Spinal cord (tissue), 9 donors: ENCODE measurements at regions not wholly inside any gene's neighbourhood (a gene's known extent, or its start where the extent isn't known, plus 50 kb on each side); places are given as distances from the start of the nearest gene placed in this dataset.
"Not testable (repeated sequence)": the region's sequence is repeated elsewhere in the genome, so short reads cannot be mapped to it uniquely, and the experiment has no call there.

Source experiments
- DNase-seq, 6 donors: peaks; one replicate each; pipeline versions ENCODE4 v3.0.0 to v3.0.0-alpha.2; 2013 to 2015; ENCODE audit warnings: low spot score in 6 of 6, low read depth in 4 of 6
- H3K27ac ChIP-seq: one replicate; pipeline ENCODE4 v1.5.1; 2013; ENCODE audit warnings: low read depth, low read length, control low read depth
- H3K27me3 ChIP-seq: one replicate; pipeline ENCODE4 v1.6.1; 2013; ENCODE audit warnings: low read length; ENCODE audit not compliant: control insufficient read depth, insufficient read depth
- H3K36me3 ChIP-seq: one replicate; pipeline ENCODE4 v1.6.1; 2013; ENCODE audit warnings: low read length; ENCODE audit not compliant: control insufficient read depth, insufficient read depth
- H3K4me1 ChIP-seq: one replicate; pipeline ENCODE4 v1.6.1; 2013; ENCODE audit warnings: low read length; ENCODE audit not compliant: control insufficient read depth, insufficient read depth
- H3K4me3 ChIP-seq: one replicate; pipeline ENCODE4 v1.5.1; 2013; ENCODE audit warnings: low read depth, low read length, control low read depth
- H3K9me3 ChIP-seq: one replicate; pipeline ENCODE4 v1.6.1; 2013; ENCODE audit warnings: low read length; ENCODE audit not compliant: control insufficient read depth, insufficient read depth
- WGBS: methylation state at CpG from one replicate; pipeline ENCODE4 v1.1.5; 2013; ENCODE audit warnings: missing lambda C conversion rate; ENCODE audit not compliant: insufficient coverage; 5-methylcytosine and 5-hydroxymethylcytosine counted together
- donor health status: healthy.

GRCh38 chr2:175259164-175259563 is 77.7 kb upstream of the ATP5MC3 start:
- Histone ChIP-seq H3K27ac (no peak overlapping the region), H3K4me1 (no peaks in the 10 kb centered on the region), H3K36me3 (no peaks in the 10 kb centered on the region), H3K4me3 (no peak overlapping the region), H3K9me3 (no peaks in the 10 kb centered on the region), H3K27me3 (no peaks in the 10 kb centered on the region)
- no CpG with 5 or more reads among the region's 1 CpG for WGBS
- DNase-seq, result no peak

- H3K4me1 ChIP-seq, result no peaks in the 10 kb centered on the region
Observed at GRCh38 chr2:175256806-175257585, 75.5 kb upstream of the ATP5MC3 start.

GRCh38 chr2:175256391-175256790 is 74.9 kb upstream of the ATP5MC3 start:
- not testable (repeated sequence) for H3K9me3 ChIP-seq, H3K4me3 ChIP-seq, H3K36me3 ChIP-seq, DNase-seq, H3K4me1 ChIP-seq, H3K27ac ChIP-seq, H3K27me3 ChIP-seq
- WGBS, result 89% methylated on average over 4 of the region's 4 CpGs

More at GRCh38 chr2:175256806-175257585, 75.5 kb upstream of the ATP5MC3 start:
- WGBS, result 92% methylated on average over 47 of the region's 69 CpGs
- no peak for DNase-seq
- Histone ChIP-seq H3K9me3 (no peaks in the 10 kb centered on the region), H3K27me3 (no peaks in the 10 kb centered on the region), H3K4me3 (no peak overlapping the region), H3K36me3 (no peaks in the 10 kb centered on the region), H3K27ac (no peak overlapping the region)

- peak in 1 of 6 donors; percentile 27 for DNase-seq
- no CpG with 5 or more reads among the region's 3 CpGs for WGBS
- Histone ChIP-seq H3K27ac (no peak overlapping the region), H3K9me3 (no peaks in the 10 kb centered on the region), H3K27me3 (peaks cover 2% of the 10 kb centered on the region), H3K4me3 (no peak overlapping the region), H3K36me3 (no peaks in the 10 kb centered on the region), H3K4me1 (no peaks in the 10 kb centered on the region)
Observed at GRCh38 chr2:175253871-175254270, 72.4 kb upstream of the ATP5MC3 start.

DNA sequence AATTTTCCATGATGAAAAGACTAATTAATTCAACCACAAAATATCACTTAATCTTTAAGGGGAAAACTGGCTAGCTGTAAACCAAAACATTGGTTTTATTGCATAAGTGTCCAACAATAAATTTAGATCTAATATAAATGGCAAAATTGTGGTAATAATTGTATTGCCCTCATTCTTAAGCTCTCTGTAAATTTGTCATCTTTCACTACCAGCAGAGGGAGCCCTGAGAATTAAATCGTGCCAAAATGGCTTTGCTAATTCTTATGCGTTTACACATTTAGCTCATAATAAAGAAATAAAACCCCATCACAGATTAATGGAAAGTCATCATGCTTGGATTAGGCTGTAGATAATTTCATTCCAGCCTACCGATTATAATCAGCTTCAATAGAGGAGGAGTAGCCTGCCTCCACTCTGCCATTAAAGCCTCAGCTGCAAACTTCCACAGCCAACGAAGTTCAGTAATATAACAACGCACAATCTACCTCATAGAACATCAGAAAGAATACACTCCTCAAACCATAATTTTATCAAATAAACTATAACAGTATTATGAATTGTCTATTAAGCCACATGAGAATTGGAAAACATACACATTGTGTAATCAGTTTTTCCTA is 70.0 kb upstream of the ATP5MC3 start:
- peak in 5 of 6 donors; percentile 18 to 89 (median 35) for DNase-seq

GRCh38 chr2:175247159-175247558 is 65.6 kb upstream of the ATP5MC3 start:
- Histone ChIP-seq H3K4me3 (no peak overlapping the region), H3K36me3 (no peaks in the 10 kb centered on the region), H3K9me3 (no peaks in the 10 kb centered on the region), H3K27me3 (peaks cover 2% of the 10 kb centered on the region), H3K4me1 (no peaks in the 10 kb centered on the region), H3K27ac (no peak overlapping the region)
- no peak for DNase-seq

More for the DNA sequence above, 70.0 kb upstream of the ATP5MC3 start:
- WGBS, result 0% methylated on average over 1 of the region's 5 CpGs
- H3K36me3 ChIP-seq, result no peaks in the 10 kb centered on the region
- H3K27me3 ChIP-seq, result peaks cover 2% of the 10 kb centered on the region
- no peak overlapping the region for H3K4me3 ChIP-seq
- H3K9me3 ChIP-seq, result no peaks in the 10 kb centered on the region
- H3K4me1 ChIP-seq, result no peaks in the 10 kb centered on the region
- H3K27ac ChIP-seq, result no peak overlapping the region

DNA sequence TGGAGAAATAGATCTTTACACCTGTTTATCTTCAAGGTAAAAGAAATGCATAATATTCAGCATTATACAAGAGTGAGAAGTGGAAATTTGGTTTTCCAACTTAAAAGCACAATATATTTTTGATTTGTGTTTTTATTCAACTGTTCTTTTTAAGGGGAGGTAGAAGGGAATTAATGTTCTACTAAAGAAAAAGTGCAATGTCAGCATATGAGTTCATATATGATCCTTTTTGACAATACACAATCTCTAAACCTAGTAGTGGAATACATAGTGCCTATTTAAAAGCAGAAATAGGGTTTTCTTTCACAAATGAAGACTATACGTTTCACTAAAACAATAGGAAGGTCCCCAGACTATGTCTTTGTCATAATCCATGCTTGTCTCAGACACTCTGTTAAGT is 63.2 kb upstream of the ATP5MC3 start:
- Histone ChIP-seq H3K4me3 (no peak overlapping the region), H3K36me3 (no peaks in the 10 kb centered on the region), H3K4me1 (no peaks in the 10 kb centered on the region), H3K27ac (no peak overlapping the region), H3K9me3 (no peaks in the 10 kb centered on the region), H3K27me3 (no peaks in the 10 kb centered on the region)
- no peak for DNase-seq
- no CpG with 5 or more reads among the region's 1 CpG for WGBS

- WGBS, result no CpG with 5 or more reads among the region's 2 CpGs
- Histone ChIP-seq H3K9me3 (no peaks in the 10 kb centered on the region), H3K4me3 (no peak overlapping the region), H3K27ac (no peak overlapping the region), H3K27me3 (no peaks in the 10 kb centered on the region), H3K4me1 (no peaks in the 10 kb centered on the region), H3K36me3 (no peaks in the 10 kb centered on the region)
- DNase-seq, result no peak
Observed at GRCh38 chr2:175241691-175242090, 60.2 kb upstream of the ATP5MC3 start.

DNA sequence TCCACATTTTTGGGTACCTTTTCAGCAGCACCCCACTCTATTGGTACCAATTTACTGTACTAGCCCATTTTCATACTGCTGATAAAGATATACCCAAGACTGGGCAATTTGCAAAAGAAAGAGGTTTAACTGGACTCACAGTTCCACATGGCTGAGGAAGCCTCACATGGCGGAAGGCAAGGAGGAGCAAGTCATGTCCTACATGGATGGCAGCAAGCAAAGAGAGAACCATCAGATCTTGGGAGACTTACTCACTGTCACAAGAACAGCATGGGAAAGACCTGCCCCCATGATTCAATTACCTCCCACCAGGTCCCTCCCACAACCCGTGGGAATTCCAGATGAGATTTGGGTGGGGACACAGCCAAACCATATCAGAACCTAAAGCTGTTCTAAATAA is 58.5 kb upstream of the ATP5MC3 start:
- not testable (repeated sequence) for H3K27me3 ChIP-seq, DNase-seq, H3K4me3 ChIP-seq, H3K4me1 ChIP-seq, H3K27ac ChIP-seq, H3K9me3 ChIP-seq, H3K36me3 ChIP-seq
- 100% methylated on average over 1 of the region's 2 CpGs for WGBS

DNA sequence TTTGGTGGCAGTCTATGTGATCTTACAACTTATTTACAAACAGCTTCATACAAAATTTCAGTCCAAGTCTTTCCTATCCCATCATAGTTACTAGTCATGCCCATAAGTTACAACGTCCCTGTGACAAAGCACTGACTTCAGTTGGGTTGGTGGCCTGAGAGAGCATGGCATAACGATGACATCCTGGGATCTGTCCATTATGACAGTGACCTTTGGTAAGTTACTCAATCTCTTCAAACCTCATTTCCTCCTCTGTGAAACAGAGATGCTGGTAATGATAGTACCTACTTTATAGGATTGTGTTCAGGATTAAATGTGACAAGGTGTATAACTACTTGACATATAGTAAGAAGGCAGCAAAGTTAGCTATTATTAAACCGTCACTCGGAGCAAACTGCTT is 55.4 kb upstream of the ATP5MC3 start:
- H3K27me3 ChIP-seq, result no peaks in the 10 kb centered on the region
- no CpG with 5 or more reads among the region's 4 CpGs for WGBS
- no peak overlapping the region for H3K4me3 ChIP-seq
- no peaks in the 10 kb centered on the region for H3K9me3 ChIP-seq
- H3K27ac ChIP-seq, result no peak overlapping the region
- no peaks in the 10 kb centered on the region for H3K4me1 ChIP-seq
- no peak for DNase-seq
- H3K36me3 ChIP-seq, result no peaks in the 10 kb centered on the region
